HG02571 (cell line): ENCODE measurements at regions not wholly inside any gene's neighbourhood (a gene's known extent, or its start where the extent isn't known, plus 50 kb on each side); places are given as distances from the start of the nearest gene placed in this dataset.

Source experiments
- ATAC-seq: cut with Tn5 transposase; IDR thresholded peaks from one replicate; pipeline ENCODE4 v1.9.1; 2021; ENCODE audit warnings: mild to moderate bottlenecking, moderate library complexity; ENCODE audit not compliant: unreplicated experiment

- no peak for ATAC-seq
These were observed 527.2 kb downstream of the SLITRK1 start for GRCh38 chr13:83355041-83355440.

- no peak for ATAC-seq
These were observed 529.9 kb downstream of the SLITRK1 start for GRCh38 chr13:83352391-83352790.

- ATAC-seq: no peak
These were observed 531.7 kb downstream of the SLITRK1 start for GRCh38 chr13:83350569-83350968.

GRCh38 chr13:83344518-83344917 lies 537.8 kb downstream of the SLITRK1 start:
- no peak for ATAC-seq

- ATAC-seq: no peak
These were observed 542.1 kb downstream of the SLITRK1 start for GRCh38 chr13:83340170-83340569.

GRCh38 chr13:83333614-83334388 lies 548.5 kb downstream of the SLITRK1 start:
- no peak for ATAC-seq

DNA sequence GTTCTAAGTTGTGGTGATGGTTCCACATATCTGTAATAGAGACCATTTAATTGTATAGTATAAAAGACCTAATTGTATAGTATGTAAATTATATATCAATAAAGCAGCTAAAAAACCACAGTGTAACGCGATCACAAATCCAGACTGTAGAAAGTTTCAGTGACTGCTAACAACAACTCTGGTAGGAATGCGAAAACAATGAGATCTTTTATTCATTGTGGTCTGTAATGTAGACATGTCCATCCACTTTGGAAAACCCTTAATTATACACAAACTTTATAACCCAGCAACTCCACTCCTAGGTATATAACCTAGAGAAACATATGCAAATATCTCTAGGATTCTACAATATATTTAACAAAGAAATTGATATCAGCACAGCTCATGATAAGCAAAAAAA lies 549.5 kb downstream of the SLITRK1 start:
- ATAC-seq: no peak

- ATAC-seq: no peak
These were observed 555.2 kb downstream of the SLITRK1 start for GRCh38 chr13:83327091-83327490.

GRCh38 chr13:83325125-83325853 lies 557.0 kb downstream of the SLITRK1 start:
- ATAC-seq: no peak

- ATAC-seq: no peak
These were observed 570.2 kb downstream of the SLITRK1 start for GRCh38 chr13:83311886-83312577.

DNA sequence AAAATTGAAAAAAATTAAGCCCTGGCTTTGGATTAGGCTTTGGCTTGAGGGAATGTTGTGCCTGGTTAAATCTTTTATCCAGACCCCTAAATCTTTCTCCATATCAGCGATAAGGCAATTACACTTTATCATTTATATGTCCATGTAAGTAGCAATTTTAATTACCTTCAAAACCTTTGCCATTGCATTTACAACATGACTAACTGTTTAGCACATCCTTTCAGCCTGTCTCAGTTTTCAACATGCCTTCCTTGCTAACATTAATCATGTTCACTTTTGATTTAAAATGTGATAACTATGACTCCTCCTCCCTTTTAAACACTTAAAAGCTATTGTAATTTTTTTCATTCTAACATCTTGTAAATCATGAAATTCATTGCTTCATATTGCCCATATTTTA lies 583.7 kb downstream of the SLITRK1 start:
- no peak for ATAC-seq

DNA sequence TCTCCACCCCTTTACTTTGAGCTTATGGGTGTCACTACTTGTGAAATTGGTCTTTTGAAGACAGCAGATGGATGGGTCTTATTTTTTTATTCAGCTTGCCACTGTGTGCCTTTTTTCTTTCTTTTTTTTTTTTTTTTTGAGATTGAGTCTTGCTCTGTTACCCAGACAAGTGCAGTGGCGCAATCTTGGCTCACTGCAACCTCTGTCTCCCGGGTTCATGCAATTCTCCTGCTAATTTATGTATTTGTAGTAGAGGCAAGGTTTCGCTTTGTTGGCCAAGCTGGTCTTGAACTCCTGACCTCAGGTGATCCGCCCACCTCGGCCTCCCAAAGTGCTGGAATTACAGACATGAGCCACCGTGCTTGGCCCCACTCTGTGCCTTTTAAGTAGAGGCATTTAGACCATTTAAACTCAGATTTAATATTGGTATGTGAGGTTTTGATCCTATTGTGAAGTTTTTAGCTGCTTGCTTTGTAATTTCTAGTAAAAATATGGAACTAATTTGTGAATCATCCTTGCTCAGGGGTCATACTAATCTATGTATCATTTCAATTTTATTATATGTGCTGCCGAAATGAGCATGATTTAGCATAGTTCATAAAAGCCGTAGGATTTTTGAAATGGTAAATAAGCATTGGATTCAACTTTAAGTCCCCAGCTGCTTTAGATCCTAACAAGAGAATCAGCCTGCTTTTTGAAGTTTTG lies 584.5 kb downstream of the SLITRK1 start:
- no peak for ATAC-seq

DNA sequence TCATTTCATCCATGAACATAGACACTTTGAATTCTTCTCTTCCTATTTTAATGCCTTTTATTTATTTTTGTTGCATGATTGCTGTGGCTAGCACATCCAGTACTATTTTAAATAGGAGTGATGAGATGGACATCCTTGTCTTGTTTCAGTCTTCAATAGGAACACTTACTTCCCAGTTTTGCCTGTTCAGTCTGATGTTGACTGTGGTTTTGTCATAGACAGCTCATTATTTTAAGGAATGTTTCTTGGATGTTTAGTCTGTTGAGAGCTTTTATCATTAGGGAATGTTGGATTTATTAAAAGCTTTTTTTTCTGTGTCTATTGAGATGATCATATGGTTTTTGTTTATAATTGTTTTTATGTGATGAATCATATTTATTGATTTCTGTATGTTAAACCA lies 586.6 kb downstream of the SLITRK1 start:
- no peak for ATAC-seq

GRCh38 chr13:83286737-83287136 lies 595.5 kb downstream of the SLITRK1 start:
- ATAC-seq: no peak

DNA sequence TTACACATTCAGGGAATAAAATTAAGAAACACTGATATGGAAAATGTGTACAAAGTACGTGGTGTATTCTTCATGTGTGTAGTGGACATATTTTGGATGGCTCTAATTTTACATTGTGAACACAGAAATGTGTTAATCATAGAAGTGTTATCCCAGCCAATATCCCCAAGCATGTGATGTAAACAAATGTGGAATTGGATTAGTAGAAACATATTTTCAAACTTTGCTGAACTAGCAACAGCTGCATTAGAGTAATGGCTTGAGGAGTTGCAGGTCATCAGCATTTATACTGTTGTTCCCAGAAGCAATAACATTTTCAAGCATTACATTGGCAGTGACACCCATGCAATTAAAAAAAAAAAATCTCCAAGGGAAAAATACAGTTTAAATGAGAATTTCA lies 600.6 kb downstream of the SLITRK1 start:
- no peak for ATAC-seq

- no peak for ATAC-seq
These were observed 607.6 kb downstream of the SLITRK1 start for GRCh38 chr13:83274679-83275078.

- ATAC-seq: no peak
These were observed 609.5 kb downstream of the SLITRK1 start for GRCh38 chr13:83272652-83273240.

GRCh38 chr13:83272076-83272475 lies 610.2 kb downstream of the SLITRK1 start:
- no peak for ATAC-seq

DNA sequence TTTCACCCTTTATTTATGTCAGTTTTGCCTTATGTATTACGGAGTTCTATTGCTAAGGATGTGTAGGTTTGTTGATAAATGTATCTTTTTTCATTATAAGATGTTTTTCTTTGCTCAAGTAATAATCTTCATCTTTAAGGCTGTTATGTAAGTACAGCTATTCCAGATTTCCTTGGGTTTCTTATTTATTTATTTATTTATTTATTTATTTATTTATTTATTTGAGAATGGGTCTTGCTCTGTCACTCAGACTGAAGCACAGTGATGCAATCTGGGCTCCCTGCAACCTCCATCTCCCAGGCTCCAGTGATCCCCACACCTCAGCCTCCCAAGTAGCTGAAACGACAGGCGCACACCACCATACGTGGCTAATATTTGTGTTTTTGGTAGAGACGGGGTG lies 617.0 kb downstream of the SLITRK1 start:
- ATAC-seq: no peak

DNA sequence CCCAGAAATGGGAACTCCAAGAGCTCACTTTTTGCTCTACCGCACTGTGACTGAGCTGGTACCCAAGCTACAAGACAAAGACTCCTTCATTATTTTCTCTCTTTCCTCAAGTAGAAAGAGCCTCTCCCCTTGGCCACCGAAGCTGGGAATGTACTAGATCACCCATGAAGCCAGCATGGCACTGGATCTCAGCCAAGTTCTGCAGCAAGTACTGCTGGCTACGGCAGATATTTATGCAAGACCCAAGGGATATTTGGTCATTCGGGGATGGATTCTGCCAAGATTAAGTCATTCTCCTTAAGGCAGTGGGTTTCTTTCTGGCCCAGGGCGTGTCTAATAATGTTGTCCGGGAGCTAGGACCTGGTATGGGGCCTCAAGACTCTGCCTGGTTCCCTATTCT lies 633.5 kb downstream of the SLITRK1 start:
- ATAC-seq: no peak

DNA sequence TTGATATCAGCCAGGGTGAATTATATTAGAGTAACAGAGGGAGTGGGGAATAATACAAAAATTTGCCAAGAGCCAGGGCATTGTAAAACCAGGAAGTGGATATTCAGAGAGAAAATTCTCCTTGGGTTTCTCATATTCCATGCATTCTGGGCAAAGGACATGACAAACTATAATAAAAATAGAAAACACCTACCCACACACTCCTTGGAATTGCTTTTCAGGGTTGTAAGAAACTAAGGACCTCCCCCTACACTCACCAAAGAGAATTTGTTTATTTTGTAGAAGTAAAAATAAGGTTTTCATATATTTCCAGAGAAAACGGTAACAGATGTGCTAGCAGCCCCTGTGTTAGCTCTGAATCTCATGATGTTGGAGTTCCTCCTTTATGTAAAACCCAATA lies 649.6 kb downstream of the SLITRK1 start:
- no peak for ATAC-seq
